Kidney tubule cell (primary cell): ENCODE measurements at regions not wholly inside any gene's neighbourhood (a gene's known extent, or its start where the extent isn't known, plus 50 kb on each side); places are given as distances from the start of the nearest gene placed in this dataset.

Source experiments
- DNase-seq: peaks from one replicate; pipeline ENCODE4 v3.0.0-alpha.2; 2018; ENCODE audit warnings: low spot score

GRCh38 chr17:72031219-72031884, 89.5 kb upstream of the SOX9 start:
- no peak for DNase-seq

DNA sequence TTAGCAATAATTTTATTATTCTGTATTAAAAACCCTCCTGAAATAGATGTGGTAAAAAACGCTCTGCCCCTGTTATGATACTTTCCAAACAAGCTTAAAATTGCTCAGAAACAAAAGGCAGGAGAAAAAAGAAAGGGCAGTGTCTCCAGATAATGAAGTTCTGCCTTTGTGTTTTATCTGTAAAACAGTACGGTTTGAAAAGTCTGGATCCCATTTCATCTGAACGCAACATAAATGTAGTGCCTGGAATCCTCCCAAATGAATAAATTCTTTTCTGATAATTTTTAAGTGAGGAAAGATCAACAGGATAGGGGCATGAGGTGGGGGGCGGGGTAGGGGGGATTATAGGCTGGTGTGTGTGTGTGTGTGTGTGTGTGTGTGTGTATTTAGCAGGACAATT, 87.5 kb upstream of the SOX9 start:
- DNase-seq = no peak

DNA sequence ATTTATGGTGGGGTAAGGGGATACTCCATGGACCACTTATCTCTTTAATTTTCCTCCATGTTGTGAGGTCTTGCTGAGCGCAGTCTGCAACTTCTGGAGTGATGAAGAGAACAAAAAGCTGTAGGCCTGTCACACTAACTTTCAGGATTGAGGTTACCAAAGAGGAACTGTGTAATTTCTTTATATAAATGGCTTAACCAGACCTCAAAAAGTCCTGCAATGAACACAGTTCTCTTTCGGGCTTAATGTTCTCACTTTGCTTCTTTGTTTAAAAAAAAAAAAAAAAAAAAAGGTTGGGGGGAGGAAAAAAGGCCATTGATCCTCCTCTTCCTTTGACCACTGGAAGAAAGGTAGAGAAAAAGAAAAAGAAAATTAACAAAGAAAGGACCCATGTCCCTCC, 86.8 kb upstream of the SOX9 start:
- no peak for DNase-seq

DNA sequence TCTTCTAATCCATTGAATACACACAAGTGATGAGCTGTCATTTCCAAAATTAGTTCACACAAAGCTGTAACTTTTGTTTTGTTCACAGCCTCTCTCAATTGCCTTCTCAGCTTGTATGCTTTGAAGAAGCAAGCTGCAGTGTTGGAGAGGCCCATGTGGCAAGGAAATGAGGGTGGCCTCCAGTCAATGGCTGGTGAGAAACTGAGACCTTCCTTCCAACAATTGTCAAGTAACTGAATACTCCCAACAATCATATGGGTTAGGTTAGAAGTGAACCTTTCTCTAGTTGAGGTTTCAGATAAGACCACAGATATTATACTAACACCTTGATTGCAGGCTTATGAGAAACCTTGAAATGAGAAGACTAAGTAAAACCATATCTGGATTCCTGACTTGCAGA, 82.4 kb upstream of the SOX9 start:
- DNase-seq = no peak

GRCh38 chr17:72039490-72039889, 81.3 kb upstream of the SOX9 start:
- no peak for DNase-seq

DNA sequence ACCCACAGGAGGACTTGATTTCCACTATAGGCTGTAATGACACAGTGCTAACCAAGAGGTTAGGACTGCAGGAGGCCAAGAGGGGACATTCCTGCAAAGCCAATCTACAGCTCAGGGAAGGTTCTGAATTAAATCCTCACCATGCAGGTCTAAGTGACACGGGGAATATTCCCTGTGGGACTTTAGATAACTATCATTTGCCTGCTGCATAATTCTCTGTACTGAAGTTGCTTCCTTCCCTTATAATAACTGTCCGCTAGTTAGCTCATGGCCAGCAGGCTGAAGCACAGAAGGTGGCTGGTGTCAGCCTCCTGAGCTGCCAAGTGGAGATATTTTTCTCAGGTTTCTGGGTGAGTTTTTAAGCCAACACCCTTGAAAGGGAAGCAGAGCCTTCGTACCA, 74.6 kb upstream of the SOX9 start:
- no peak for DNase-seq

GRCh38 chr17:72046643-72047612, 73.9 kb upstream of the SOX9 start:
- DNase-seq = no peak

DNA sequence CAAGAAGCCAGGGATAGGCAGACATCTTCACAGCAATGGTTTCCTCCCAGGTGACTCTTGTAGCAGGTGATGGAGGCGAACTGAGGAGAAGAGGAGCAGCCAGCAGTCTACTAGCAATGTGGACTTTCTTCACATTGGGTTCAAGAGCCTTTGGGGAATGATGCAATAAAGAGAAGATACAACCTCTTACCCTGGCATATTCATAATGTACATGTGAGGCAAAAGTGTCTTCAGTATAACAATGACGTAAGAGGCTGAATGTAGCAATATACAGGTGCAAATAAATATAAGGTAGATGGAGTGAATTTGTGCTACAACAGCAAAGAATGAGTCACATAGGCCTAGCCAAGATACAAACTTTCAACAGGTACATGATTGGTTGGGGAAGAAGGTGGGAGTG, 70.9 kb upstream of the SOX9 start:
- DNase-seq = no peak

- no peak for DNase-seq
Measured at GRCh38 chr17:72053036-72053435, 67.8 kb upstream of the SOX9 start.

GRCh38 chr17:72053449-72053848, 67.4 kb upstream of the SOX9 start:
- DNase-seq = no peak

DNA sequence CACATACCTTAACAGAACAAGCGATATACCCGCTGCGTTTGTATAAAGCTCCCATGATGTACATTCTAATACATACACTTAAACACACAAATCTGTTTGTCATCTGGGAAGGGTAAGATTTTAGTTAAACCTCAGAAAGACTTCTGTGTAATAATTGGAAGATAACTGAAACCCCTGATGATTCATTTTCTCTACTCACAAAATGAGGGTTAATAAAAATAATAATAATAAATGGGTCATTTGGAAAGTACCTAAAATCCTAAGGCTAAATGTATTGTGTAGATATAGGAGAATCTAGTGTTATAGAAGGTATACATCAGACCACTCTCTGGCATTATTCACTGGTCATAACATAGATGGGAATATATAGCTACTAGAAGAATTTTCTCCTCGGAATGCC, 64.7 kb upstream of the SOX9 start:
- DNase-seq = no peak

DNA sequence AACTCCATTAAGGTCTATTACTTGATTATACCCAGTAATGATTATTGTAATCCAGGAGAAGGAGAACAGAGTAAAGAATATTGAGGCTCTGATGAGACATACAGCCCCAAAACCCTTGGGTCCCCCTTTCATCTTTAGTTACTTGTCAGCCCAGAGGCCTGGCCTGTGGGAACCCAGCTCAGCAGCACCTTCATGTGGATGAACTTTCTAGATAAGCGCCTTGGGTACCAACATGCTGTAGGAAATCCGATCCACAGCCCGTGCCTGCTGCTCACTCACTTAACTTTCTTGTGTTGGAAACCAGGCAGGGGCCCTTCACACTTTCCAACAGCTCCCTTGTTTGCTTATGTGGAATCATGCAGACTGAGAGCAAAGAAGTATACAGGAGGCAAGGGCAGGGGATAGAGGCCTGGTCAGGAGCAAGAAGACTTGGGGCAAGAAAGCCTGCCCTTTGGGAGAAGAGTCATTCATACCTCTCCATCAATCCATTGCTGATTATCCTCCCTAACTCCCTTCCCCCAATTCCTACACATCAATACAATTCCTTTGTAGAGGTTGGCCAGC, 64.0 kb upstream of the SOX9 start:
- no peak for DNase-seq

- no peak for DNase-seq
Measured at GRCh38 chr17:72060084-72060483, 60.7 kb upstream of the SOX9 start.

- DNase-seq = no peak
Measured at GRCh38 chr17:72063262-72063661, 57.6 kb upstream of the SOX9 start.

DNA sequence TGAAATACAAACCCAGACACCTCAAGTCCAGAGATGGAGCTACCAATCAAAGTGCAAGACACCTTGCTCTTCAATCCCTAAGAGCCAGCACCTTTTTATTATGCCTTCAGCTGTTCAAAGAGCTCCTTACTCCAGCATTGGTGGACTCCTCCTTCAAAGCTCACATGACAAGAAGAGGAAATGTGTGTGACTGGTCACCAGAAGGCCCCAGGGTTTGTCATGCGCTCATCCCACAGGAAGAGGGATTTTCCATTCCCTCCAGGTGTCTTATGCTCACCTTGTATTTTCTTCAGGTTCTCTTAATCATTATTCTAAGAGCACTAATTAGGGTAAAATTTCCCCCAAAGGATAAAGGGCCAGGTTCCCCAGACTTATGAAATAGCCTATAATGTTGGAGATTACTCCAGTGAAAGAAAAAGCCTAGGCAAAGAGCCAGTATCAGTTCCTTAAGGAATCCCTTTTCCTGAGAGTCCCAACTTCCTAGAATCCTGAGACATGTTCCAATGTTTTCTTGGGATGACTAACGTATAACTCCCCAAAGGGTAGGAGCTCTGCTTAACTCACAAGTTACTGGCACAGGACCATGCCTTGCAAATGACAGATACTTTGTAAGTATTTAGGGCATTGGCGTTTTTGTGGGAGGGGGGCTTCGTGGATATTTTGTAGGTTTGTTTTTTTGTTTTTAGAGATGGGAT, 56.9 kb upstream of the SOX9 start:
- peak; percentile 44 for DNase-seq

DNA sequence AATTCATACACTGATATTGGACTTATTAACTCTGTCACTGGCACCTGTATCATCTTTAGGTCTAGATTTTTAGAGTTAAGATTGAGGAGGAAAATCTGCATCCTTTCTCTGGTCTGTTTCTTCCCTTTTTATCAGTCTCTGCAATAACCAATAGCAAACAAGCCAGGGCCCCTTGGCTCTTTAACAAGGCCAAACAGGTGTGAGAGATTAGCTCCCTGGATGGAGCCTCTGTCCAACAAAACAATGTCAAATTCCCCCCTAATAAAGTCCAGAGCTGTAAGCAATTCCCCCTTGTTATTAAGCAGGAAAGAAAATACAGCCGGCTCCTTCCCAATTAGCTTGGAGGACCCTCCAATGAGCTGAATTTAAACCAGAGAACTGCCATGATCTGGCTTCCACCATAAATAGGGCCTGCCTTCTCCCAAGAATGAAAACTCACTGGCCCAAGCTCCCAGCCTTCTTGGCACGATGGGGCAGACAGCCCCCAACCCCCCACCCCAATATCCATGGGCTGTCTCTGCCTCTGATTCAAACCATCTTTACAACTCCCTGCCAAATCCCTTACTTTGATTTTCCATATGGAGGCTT, 56.1 kb upstream of the SOX9 start:
- no peak for DNase-seq

- DNase-seq = no peak
Measured at GRCh38 chr17:72065556-72065955, 55.3 kb upstream of the SOX9 start.

DNA sequence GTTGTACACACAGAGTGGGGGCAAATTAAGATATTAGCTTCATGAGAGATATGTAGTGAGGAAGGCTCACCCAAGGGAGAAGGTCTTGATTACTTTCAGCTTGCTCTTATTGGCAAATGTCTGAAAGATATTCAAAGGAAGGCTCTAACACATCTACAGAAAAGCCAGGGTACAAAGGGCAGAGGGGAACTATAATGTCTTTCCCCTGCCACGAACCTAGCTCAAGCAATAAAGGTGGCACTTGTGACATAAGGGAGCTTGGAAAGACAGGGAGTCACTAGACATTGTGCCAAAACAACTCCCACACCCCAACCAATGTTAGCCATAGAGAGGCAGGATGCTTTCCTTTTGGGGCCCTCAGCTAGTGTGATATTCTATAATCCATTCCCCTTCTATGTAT, 52.2 kb upstream of the SOX9 start:
- no peak for DNase-seq

- no peak for DNase-seq
Measured at GRCh38 chr17:72069586-72070202, 51.1 kb upstream of the SOX9 start.
